NCI-H69 (cell line): ENCODE measurements at regions not wholly inside any gene's neighbourhood (a gene's known extent, or its start where the extent isn't known, plus 50 kb on each side); places are given as distances from the start of the nearest gene placed in this dataset.

Experiments
- DNase-seq: peaks from one replicate; lab custom pipeline; 2025; lab: John Stamatoyannopoulos, UW

DNA sequence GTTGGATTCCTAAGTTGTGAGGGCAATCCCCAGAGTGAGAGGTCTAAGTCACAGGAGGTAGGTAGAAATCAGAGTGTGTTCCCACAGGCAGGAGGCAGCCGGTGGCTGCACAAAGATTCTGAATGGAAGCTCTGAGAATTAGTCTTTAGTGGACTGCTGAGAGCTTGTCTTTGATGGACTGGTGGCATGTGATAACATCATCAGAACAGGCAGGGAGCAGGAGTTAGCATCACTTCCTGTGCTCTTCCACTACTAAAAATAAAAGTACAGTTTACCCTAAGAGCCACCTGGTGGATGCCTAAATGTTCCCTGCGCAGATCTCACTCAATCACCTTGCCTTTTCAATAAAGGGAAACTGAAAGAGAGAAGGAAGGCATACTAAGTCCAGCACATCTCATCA lies 294.6 kb upstream of the POU3F2 start:
- peak; percentile 35 for DNase-seq

DNA sequence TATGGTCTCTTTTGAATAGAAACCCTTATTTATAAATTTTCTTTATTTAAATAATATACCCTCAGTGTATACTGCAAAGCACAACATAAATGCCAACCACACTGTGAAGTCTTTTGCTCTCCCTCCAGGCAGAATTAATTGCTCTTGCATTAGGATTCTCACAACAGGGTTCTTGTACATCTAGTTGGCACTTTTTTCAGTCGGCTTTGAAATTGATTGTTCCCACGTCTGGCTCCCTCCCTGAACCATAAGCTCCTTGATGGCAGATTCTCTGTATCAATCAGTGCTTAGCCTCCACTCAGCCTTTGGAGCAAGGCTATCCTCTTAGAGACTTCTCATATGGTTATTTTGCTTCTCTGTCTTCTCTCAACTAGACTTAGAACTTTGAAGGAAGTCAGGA lies 288.0 kb upstream of the POU3F2 start:
- no peak for DNase-seq

DNA sequence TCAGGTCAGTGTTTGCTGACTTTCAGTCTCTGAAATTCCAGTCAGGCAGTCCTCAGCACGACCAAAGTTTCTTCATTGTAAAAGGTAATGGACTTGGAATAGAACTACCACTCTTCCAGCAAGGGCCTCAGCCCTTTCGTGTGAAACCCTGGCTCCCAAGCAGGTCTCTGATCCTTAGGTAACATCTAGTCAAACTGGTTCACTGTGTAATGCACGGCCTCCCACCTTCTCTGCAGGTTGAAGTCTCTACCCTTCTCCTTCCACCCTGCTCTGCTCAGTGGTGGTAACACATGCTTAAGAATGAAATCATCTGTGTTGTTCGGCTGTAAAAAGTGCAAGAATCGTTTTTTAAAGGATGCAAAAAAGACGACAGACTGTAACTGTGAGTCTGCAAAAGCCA lies 287.2 kb upstream of the POU3F2 start:
- DNase-seq, result no peak

DNA sequence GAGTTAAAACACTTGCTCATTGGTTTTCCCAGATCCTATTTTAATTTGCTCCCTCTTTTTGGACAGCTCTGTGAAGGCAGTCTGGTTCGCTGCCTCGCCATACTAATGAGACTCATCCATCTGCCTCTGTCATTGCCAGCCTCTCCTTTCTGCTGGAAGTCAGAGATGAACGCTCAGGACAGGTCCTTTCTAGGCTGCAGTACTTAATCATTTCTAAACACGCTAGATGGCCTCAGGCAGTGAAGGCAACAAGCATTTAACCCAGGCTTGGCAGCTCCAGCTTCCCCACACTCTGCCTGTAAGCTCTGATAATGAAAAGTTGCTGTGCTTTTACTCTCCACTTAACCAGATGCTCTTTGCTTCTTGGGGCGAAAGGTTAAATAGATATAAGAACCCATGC lies 286.7 kb upstream of the POU3F2 start:
- peak; percentile 63 for DNase-seq

DNA sequence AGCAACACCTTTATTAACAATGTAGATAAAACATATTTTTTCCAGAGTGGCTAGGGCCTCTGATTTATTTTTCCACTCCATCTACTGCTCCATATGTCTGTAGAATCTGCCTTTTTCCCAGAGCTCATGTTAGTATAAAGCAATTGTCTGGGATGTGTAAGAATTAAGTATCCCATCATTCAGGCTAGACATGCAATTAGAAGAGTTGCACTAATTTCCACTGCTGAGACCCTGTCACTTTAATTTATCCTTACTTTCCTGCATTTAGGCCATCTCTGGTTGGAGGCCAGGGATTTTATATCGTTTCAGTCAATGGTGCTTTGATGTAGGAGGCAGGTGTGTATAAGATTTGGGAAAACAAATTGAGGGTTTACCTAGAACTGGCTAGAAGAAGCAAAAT lies 286.1 kb upstream of the POU3F2 start:
- DNase-seq, result no peak

DNA sequence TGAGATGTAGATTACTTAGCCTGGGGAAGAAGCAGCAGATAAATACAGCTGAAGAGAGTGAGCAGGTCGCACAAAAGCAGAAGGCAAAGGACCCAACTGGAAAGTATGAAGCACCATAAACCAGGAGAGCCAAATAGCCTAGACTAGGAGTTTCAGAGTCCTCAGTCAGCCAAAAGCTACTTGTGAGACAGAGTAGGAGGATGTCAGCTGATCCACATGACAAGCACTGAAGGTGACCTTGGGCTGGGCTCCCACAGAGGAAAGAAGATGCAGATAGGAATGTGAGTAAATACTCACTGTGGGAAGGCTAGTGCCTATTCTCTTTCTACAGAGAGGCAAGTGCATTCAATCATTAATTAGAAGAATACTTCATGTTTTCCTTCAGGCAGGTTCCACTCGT lies 274.0 kb upstream of the POU3F2 start:
- no peak for DNase-seq

DNA sequence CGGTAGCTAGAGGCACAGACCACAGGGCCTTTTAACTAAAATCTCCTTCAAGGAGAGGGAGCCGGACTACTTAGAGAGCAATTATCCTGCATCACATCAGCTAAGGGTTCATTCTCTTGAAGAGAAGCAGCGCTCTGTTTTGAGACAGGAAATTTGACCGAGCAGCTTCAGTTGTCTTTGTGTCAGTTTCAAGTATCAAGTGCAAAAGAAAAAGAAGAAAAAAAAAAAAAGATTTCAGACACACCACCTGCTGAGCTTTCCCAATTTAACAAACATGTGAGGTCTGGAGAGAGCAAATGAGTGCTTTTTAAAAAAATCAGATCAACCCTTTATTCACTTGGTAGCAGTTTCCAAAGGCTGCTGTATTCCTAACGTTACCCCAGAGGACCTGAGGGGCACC lies 273.5 kb upstream of the POU3F2 start:
- DNase-seq, result no peak

DNA sequence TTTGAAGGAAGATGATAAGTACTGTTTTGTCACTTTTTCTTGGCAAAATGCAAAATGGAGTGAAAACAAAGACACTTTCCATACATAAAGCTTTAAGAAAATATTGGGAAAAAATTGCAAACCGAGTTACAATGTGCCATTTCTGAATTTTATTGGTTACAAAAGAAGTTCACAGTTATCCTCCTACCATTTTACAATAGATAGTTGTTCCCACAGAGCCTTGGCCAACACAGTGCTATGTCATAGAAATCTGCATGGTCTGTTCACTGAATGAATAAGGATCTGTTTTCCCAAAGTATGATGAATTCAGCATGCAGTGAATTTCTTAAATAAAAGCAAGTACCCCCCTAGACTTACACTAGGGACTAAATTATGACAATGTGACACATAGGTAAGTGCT lies 268.2 kb upstream of the POU3F2 start:
- DNase-seq, result no peak

DNA sequence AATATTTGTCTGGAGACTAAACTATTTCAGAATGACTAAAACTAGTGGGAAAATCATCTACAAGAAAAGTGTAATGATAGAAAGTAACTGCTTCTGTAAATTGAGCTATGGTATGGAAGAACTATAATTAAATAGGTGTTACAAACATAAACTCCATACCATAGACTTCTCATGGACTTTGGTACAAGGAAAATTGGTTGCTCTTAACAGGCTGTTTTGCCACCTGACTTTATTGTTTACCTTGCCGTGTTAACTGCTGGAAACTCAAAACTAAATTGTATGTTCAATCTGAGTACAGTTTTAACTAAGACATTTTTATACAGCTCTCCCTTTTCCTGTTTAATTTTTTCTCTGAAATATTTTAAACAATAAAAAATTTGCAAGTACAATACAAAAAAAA lies 261.8 kb upstream of the POU3F2 start:
- DNase-seq, result no peak

DNA sequence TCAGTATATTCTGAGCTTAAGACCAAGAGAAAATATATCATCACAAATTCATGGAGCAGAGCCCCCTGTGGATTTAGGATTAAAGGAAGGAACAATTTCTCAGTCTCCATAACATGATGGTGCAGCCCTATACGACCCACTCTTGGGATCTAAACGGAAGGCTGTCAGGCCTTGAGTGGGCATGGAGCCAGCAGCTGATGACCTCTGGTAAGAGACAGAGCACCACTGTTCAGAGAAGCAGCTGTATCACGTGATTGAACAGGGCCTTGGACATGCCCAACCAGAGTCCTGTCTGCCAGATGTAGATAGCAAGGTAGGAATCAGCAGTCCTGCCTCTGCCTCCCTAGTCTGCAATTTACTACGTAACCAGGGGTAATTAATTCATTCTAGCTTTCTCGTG lies 259.4 kb upstream of the POU3F2 start:
- DNase-seq, result peak; percentile 18

DNA sequence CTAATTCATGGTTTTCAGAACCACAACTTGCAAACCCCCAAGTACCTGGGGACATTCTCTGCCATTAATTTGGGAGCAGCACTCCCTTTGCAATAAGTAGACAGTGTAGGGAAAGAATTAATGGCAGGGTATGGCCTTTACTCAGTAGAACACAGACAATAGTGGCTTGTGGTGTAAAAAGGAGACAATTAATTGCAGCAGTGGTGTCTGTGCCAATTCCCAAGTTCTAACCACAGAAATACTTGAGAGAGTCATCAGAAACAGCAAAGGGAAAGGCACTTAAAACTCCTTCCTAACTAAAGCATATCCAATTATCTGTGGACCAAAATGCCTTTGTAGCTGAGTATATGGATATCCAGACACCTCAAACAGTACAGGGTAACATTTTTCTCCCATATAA lies 257.6 kb upstream of the POU3F2 start:
- DNase-seq, result no peak

DNA sequence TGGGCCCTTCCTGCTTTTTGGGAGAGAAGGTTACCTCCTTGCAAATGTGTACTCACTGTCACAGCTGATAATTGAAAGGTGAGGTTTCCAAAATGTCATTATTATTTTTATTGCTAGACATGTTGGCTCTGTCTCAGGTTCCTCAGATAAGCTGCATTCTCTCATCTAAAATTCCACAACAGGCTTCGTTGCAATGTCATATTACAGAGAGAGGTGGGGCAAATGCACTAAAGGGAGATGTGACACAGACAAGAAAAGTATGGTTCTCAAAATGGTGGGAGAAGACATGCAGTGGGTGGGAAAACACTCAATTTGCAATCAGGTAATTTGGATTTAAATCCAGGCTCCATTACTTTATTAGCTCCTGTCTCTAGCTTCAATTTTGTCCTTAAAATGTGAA lies 256.4 kb upstream of the POU3F2 start:
- DNase-seq, result no peak

DNA sequence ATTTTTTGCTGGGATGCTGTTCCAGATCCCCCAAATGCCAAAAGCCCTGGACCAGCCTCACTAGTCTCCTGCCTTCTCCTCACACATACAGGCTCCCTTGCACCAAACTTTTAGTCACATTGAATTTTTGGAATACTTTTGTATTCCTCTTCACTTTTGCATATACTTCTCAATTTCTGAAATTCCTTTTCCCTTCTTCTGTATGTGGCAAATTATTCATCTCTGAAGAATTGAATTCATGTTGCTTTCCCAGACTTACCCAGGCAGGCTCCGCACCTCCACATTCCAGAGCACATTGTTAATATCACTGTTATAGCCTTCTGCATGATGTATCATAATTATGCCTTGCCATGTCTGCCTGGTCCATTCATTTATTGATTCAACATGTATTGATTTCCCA lies 255.3 kb upstream of the POU3F2 start:
- DNase-seq, result no peak

DNA sequence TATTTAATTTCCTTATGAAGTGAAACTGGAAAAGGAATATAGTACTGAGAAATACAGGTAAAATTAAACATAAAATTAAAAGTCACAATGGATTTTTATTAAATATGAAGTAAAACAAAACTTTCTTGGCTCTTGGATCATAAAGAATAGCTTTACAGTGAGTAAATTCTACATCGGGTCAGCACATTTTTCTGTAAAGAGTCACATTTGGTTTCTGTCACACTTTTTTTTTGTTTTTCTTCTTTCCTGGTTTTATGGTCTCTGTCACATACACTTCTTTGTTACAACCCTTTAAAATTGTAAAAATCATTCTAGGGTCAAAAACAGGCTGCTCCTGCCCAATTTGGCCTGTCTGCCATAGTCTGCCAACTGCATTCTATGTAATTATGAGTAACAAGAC lies 254.4 kb upstream of the POU3F2 start:
- DNase-seq, result no peak

DNA sequence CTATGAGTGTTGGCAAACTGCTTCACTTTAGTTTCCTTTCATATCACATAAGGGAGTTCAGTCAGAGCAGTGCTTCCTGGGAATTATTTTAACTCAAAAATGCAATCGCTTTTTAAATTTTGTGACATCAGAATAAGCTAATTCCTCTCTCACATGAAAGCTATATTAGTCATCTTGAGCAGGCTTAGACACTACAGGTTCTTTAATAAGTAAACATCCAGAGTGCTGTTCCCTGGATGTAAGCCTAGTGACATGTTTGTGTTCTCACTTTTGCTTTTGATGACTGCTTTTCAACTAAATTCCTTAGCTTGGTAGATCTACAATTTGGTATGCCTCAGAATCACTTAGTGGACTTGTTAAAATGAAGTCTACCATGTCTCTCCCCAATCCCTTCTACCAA lies 252.7 kb upstream of the POU3F2 start:
- no peak for DNase-seq

DNA sequence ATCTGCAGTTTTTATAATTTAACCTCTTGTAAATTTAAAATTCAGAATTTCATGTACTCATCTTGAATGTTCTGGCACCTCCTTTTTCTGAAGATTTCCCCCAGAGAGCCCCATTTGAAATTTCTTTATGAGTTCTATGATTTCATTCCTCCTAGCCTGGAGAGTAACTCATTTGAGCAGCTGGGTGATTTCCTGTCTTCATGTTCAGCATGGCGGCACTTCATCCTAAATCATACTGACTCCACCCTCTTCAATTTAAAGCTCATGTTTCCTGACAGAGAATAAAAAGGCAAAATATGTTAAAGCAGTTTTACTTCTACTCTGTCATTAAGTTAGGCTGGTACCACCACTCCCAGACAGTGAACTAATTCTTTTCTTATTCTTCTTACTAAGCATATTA lies 250.9 kb upstream of the POU3F2 start:
- DNase-seq, result peak; percentile 13

DNA sequence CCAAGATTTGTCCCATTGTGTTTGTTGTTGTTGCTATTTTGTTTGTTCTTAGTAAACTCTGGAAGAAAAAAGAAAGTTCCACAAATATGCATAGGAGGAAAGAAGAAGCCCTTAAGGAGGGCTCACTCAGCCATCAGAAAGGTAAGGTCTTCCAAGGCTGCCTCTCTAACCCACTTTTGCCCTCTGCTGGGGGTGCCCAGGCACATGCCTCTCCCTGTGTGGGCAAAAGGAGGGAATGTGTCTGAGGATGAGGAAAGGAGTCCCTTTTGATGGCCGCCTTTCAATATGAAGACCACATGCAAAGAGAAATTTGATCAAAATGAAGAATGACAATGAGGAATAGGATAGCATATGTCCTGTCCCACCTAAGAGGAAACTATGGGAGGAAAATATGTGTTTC lies 248.2 kb upstream of the POU3F2 start:
- DNase-seq, result peak; percentile 9

DNA sequence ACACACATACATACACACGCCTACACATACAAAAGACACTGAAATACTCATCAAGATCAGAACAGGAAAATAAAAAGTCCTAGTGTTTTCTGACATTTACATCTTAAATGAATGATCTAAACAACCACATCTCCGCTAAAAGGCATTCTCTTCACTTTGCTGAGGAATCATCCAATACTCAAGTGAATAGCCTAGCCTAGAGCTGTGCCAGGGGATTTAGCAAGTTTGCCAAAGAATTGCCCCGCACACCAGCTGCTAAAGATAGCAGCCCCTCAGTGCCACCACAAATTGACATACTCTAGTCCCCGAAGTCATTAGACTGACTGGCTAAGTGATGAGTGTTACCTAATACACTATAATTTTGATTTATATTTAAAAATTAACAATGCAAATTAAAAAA lies 246.8 kb upstream of the POU3F2 start:
- DNase-seq, result no peak

DNA sequence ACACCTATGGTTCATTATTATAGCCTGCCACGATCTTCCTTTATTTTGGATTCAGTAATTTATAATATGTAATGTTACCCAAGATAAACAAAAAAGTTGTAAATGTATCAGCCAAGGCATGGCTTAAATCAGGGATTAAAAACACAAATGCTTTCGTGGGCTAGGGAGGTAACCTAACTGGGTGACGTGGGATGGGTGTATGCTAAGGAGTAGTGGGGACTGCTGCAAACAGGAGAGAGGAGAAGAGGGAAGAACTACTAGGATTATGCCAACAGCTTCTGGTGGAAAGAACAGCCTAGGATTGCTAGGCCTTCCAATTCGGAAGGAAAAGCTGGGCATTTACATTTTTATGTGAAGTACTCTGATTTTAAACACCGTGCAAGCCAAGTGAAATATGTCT lies 244.8 kb upstream of the POU3F2 start:
- DNase-seq, result no peak

DNA sequence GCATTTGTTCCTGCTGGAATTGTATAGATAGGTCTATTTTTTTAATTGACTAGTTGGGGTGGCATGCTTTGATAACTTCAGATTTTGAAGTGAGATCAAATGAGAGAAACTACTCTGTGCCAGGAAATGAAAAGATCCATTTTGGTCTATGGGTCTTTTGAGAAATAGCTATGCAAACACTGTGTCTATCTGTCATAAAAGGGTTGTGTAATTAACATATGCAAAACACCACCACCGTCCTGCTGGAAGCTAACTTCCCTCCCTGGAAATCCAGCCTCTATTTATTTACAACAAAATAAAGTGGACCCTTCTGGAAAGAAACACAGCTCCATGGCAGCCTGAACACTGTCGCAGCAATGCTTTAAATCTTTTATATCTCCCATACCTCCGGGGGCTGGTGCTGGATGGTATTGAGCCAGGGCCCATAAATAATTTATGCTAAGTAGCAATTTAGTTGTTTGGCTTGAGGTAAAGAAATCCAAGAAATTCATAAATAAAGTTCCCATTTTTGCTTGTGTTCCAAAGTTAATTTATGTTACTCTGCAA lies 244.2 kb upstream of the POU3F2 start:
- peak; percentile 19 for DNase-seq

DNA sequence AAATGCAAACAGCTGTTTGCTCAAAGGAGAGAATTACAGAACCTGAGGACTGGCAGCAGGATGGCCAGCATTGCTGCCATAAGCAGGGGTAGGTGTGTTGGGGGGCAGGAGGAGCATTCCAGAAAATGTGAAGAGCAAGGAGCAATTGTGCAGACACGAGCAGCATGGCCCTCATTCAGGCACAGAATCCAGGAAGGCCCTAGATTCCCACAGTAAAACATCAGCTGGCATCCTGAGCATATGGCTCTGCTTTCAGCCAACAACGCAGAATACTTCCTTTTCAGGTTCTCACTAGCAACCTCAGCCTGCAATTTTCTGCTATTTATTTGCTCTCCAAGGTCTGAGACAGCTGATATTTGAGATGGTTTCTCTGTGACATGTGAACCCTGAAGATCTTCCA lies 243.4 kb upstream of the POU3F2 start:
- peak; percentile 49 for DNase-seq

DNA sequence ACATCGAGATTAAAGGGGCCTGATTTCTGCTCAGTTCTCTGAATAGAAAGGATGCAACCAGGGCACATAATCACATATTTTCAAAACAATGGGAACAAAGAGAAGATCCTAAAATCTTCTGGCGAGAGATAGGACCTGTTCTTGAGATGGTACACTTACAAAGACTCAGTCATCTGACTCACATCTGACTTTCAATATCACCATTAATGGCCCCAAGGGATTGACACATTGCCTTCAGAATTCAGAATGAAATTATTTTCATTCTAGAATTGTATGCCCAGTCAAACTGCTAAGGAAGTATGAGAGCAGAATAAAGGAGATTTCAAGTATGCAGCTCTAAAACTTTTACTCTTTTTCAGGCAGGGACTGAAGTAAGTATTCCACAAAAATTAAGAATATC lies 240.7 kb upstream of the POU3F2 start:
- no peak for DNase-seq

DNA sequence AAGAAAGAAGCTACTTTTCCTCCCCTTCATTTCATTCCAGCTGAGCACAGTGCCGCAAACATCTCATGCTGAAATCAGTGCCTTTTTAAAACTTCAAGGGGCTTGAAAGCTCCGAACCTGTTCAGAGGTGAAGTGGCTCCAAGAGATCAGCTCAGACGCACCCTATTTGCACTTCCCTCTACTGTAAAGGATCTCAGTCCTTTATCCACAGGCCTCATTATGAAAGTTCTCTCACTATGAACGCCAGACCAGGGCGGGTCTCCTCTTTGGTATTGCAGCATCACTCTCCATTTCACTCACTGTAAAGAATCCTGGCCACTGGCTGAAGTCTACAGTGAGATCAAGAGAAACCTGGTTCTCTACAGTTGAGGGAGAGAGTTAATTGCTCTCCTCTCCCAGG lies 232.7 kb upstream of the POU3F2 start:
- no peak for DNase-seq

DNA sequence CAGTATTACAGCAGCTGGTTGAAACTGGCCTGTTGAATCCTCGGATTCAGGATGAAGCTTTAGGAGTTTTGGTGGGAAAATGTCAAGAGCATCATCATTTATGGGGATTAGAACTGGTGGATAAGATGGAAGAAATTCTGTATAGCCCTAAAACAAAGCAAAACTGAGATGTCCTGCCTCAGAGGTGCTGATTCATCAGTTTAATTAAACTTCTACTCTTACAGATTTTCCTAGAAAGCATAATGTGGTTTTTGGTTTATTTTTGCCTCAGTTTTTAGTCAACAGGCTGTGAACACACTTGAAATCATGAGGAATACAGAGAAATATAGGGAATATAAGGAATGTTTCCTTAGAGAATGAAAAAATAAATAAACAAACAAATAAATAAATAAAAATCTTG lies 228.7 kb upstream of the POU3F2 start:
- no peak for DNase-seq

DNA sequence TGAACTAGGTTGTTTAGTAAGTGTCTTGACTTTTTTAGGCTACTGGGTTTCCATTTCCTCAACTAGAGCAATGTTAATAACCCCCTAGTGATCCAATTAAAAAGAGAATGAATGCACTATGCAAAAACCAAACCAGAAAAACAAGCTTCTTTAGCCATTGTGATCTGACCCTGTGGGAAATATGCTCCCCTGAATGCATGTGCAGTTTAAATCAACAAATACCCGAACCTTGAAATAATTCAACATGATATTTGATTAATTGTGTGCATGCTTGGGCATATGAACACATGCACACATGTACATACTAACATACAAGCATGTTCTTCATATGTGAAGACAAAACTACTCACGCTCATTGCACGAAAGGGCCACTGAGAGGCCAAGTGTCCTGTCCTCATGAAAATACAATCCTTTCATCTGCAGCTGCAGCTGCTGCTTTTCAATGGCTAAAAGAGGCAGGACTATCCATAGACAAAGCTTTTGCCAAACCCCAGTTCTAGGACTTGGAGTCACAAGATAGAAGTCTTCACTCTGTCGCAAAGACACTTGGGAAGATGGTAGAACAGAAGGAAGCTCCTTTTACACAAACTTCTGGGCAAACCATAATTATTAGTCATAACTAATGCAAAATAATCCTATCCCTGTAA lies 207.1 kb upstream of the POU3F2 start:
- no peak for DNase-seq
